ENCODE measurements at regions not wholly inside any gene's neighbourhood (a gene's known extent, or its start where the extent isn't known, plus 50 kb on each side); places are given as distances from the start of the nearest gene placed in this dataset.

DNA sequence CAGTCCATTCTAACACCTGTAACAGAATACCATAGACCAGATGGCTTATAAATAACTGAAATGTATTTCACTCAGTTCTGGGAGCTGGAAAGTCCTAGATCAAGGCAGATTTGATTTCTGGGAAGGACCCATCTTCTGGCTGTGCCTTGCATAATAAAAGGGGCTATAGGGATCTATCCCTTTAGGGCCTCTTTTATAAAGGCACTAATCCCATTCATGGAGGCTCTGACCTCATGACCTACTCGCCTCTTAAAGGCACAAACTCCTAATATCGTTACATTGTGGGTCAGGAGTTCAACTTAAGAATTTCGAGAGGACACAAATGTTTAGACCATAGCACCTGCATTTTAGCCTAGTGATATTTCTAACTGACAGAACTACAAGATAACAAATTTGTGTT, 619.0 kb downstream of the CDH18 start:
- Histone ChIP-seq H3K36me3 (no peaks in the 10 kb centered on the region), H3K27ac (no peak overlapping the region), H3K4me1 (no peaks in the 10 kb centered on the region), H3K27me3 (no peaks in the 10 kb centered on the region), H3K9me3 (no peaks in the 10 kb centered on the region), H3K4me3 (no peak overlapping the region)
- intact Hi-C loops (cut with DNase I) = no loop called here
- TF ChIP-seq, protein P1, sequence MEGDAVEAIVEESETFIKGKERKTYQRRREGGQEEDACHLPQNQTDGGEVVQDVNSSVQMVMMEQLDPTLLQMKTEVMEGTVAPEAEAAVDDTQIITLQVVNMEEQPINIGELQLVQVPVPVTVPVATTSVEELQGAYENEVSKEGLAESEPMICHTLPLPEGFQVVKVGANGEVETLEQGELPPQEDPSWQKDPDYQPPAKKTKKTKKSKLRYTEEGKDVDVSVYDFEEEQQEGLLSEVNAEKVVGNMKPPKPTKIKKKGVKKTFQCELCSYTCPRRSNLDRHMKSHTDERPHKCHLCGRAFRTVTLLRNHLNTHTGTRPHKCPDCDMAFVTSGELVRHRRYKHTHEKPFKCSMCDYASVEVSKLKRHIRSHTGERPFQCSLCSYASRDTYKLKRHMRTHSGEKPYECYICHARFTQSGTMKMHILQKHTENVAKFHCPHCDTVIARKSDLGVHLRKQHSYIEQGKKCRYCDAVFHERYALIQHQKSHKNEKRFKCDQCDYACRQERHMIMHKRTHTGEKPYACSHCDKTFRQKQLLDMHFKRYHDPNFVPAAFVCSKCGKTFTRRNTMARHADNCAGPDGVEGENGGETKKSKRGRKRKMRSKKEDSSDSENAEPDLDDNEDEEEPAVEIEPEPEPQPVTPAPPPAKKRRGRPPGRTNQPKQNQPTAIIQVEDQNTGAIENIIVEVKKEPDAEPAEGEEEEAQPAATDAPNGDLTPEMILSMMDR (IDR thresholded peaks at IDR 0.05) = no peak
- no peak for TF ChIP-seq POLR2AphosphoS5 (IDR thresholded peaks at IDR 0.05; ENCODE audit: insufficient read depth in 1 of 2, low read depth in 1 of 2)
- no peak for DNase-seq (ENCODE audit: extremely low spot score in 2 of 2)

DNA sequence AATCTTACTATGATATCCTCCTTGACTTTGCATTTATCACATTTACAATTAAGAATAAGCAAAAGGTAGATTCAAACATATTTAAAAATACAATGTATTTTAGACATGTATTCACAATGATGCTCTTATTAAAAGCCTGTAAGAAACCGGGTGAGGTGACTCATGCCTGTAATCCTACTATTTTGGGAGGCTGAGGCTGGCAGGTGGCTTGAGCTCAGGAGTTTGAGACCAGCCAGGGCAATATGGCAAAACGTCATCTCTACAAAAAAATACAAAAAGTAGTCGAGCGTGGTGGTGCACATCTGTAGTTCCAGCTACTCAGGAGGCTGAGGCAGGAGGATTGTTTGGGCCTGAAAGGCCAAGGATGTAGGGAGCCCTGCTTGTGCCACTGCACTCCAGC, 618.4 kb downstream of the CDH18 start:
- Histone ChIP-seq H3K4me3 (no peak overlapping the region), H3K27me3 (no peaks in the 10 kb centered on the region), H3K27ac (no peak overlapping the region), H3K4me1 (no peaks in the 10 kb centered on the region), H3K36me3 (no peaks in the 10 kb centered on the region), H3K9me3 (no peaks in the 10 kb centered on the region)
- TF ChIP-seq POLR2A (IDR thresholded peaks at IDR 0.05) (no peak), POLR2AphosphoS5 (IDR thresholded peaks at IDR 0.05; ENCODE audit: insufficient read depth in 1 of 2, low read depth in 1 of 2) (no peak)
- TF ChIP-seq, protein P1 (IDR thresholded peaks at IDR 0.05) = no peak
- intact Hi-C loops (cut with DNase I) = no loop called here
- no peak for DNase-seq (ENCODE audit: extremely low spot score in 2 of 2)

DNA sequence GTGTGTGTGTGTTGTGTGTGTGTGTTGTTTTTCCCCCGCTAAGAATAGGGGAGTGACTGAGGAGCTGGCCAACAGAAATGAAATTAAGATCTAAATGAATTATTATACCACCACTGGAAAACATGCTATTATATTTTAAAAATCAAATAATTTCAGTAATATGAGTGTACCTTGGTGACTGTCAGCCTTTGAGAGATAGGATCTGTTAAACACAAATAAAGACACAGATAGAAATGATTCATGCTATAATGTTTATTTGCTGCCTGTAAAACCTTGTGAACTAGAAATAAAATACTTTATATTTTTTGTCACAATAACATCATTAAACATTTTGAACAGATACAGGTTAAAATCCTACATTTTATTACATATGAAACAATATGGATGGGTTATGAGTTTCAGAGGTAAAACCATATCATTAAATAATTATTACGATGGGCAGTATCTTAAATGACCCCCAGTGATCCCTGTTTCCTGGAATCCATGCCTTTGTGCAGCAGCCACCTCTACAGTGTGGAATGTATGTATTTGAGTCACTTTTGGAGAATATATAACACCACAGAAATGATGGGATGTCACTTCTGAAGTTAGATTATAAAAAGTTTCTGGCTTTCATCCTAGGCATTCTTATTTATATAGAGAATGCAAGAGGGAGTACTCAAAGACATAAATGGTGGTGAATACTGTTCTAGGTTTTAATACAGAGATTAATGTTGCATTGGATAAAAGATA, 617.2 kb downstream of the CDH18 start:
- Histone ChIP-seq H3K9me3 (no peaks in the 10 kb centered on the region), H3K4me3 (no peak overlapping the region), H3K4me1 (no peaks in the 10 kb centered on the region), H3K27me3 (no peaks in the 10 kb centered on the region), H3K27ac (no peak overlapping the region), H3K36me3 (no peaks in the 10 kb centered on the region)
- intact Hi-C loops (cut with DNase I) = no loop called here
- TF ChIP-seq POLR2AphosphoS5 (IDR thresholded peaks at IDR 0.05; ENCODE audit: insufficient read depth in 1 of 2, low read depth in 1 of 2) = no peak
- TF ChIP-seq POLR2A (IDR thresholded peaks at IDR 0.05) = no peak
- TF ChIP-seq, protein P1 (IDR thresholded peaks at IDR 0.05) = no peak
- no peak for DNase-seq (ENCODE audit: extremely low spot score in 2 of 2)

DNA sequence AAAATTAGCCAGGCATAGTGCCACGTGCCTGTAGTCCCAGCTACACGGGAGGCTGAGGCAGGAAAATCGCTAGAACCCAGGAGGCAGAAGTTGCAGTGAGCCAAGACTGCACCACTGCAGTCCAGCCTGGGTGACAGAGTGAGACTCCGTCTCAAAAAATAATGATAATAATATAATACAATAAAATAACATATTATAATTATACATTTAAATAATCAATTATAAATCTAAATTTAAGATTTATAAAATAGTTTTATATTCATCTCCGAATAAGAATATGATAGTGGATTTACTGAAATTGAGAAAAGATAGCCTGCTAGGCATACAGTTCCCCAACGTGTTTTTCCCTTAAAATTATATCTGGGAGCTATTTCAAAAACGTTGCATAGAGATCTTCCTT, 599.6 kb downstream of the CDH18 start:
- Histone ChIP-seq H3K27me3 (no peaks in the 10 kb centered on the region), H3K9me3 (no peaks in the 10 kb centered on the region), H3K36me3 (no peaks in the 10 kb centered on the region), H3K4me1 (no peaks in the 10 kb centered on the region), H3K4me3 (no peak overlapping the region), H3K27ac (no peak overlapping the region)
- TF ChIP-seq POLR2AphosphoS5 (IDR thresholded peaks at IDR 0.05; ENCODE audit: insufficient read depth in 1 of 2, low read depth in 1 of 2) = no peak
- TF ChIP-seq, protein P1 (IDR thresholded peaks at IDR 0.05) = no peak
- TF ChIP-seq POLR2A (IDR thresholded peaks at IDR 0.05) = no peak
- no peak for DNase-seq (ENCODE audit: extremely low spot score in 2 of 2)
- intact Hi-C loops (cut with DNase I) = no loop called here

DNA sequence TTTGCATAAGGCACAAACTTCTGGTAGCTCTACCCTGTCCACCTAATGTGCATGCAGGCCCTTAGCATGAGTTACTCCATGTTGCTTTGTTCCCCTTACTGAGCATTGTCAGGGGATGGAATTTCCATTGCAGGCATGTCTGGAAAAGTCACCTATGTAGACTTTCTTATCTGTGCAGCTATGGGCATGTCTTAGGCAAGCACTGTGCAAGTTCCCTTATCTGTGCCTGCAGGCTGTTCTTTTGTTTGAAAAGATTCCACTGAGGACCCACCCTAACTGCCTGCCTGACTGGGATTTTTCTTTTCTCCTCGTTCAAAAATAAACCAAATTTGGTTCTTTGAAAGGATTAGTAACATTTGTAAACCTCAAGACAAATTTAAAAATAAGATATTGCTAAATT, 587.0 kb downstream of the CDH18 start:
- H3K9me3 ChIP-seq = no peaks in the 10 kb centered on the region
- intact Hi-C loops (cut with DNase I) = no loop called here
- no peaks in the 10 kb centered on the region for H3K36me3 ChIP-seq
- TF ChIP-seq, protein P1 (IDR thresholded peaks at IDR 0.05) = no peak
- TF ChIP-seq POLR2A (IDR thresholded peaks at IDR 0.05) (no peak), POLR2AphosphoS5 (IDR thresholded peaks at IDR 0.05; ENCODE audit: insufficient read depth in 1 of 2, low read depth in 1 of 2) (no peak)
- H3K4me3 ChIP-seq = no peak overlapping the region
- no peak for DNase-seq (ENCODE audit: extremely low spot score in 2 of 2)
- no peak overlapping the region for H3K27ac ChIP-seq
- H3K4me1 ChIP-seq = no peaks in the 10 kb centered on the region
- no peaks in the 10 kb centered on the region for H3K27me3 ChIP-seq

Data from vagina (tissue), 2 donors.